Neural progenitor cell (in vitro differentiated cells): ENCODE measurements at regions not wholly inside any gene's neighbourhood (a gene's known extent, or its start where the extent isn't known, plus 50 kb on each side); places are given as distances from the start of the nearest gene placed in this dataset.

Experiments used
- DNase-seq: peaks from one replicate; pipeline ENCODE4 v3.0.0-alpha.2; 2016; ENCODE audit warnings: low spot score
- H2AFZ ChIP-seq: fragments of 200-600 bp; sonication (generic); replicated peaks from 2 replicates; pipeline ENCODE4 v1.6.1; 2016; ENCODE audit warnings: antibody characterized with exemption
- H3F3A ChIP-seq: fragments of 200-600 bp; sonication (generic); 2 replicates; pipeline ENCODE4 v1.6.1; 2016; ENCODE audit warnings: antibody characterized with exemption, low read depth
- H3K27ac ChIP-seq: fragments of 200-600 bp; sonication (generic); 2 replicates; pipeline ENCODE4 v1.5.1; 2016; ENCODE audit warnings: mild to moderate bottlenecking
- H3K27me3 ChIP-seq: fragments of 200-600 bp; sonication (generic); 2 replicates; pipeline ENCODE4 v1.6.1; 2016; ENCODE audit warnings: mild to moderate bottlenecking, moderate library complexity
- H3K36me3 ChIP-seq: fragments of 200-600 bp; sonication (generic); 2 replicates; pipeline ENCODE4 v1.5.1; 2016
- H3K4me1 ChIP-seq: fragments of 200-600 bp; sonication (generic); 2 replicates; pipeline ENCODE4 v1.6.1; 2016; ENCODE audit warnings: mixed run types
- H3K4me2 ChIP-seq: fragments of 200-600 bp; sonication (generic); 2 replicates; pipeline ENCODE4 v1.6.1; 2016
- H3K4me3 ChIP-seq: fragments of 200-600 bp; sonication (generic); 2 replicates; pipeline ENCODE4 v1.5.1; 2016
- H3K79me2 ChIP-seq: fragments of 200-600 bp; sonication (generic); 2 replicates; pipeline ENCODE4 v1.6.1; 2016; ENCODE audit warnings: low read depth
- H3K9ac ChIP-seq: fragments of 200-600 bp; sonication (generic); 2 replicates; pipeline ENCODE4 v1.6.1; 2016
- H3K9me3 ChIP-seq: fragments of 200-600 bp; sonication (generic); 2 replicates; pipeline ENCODE4 v1.5.1; 2016; ENCODE audit warnings: low read depth
- H4K20me1 ChIP-seq: fragments of 200-600 bp; sonication (generic); 2 replicates; pipeline ENCODE4 v1.6.1; 2016; ENCODE audit warnings: low read depth
- H3K27ac Mint-ChIP-seq: 3 replicates; pipeline ENCODE4 v1.8.0; 2021; ENCODE audit warnings: mixed read lengths
- H3K27me3 Mint-ChIP-seq: 2 replicates; pipeline ENCODE4 v1.8.0; 2022; ENCODE audit warnings: low read depth, mild to moderate bottlenecking, inconsistent platforms, moderate library complexity, mixed read lengths; ENCODE audit not compliant: insufficient read depth
- H3K36me3 Mint-ChIP-seq: 3 replicates; pipeline ENCODE4 v1.8.0; 2021; ENCODE audit warnings: mixed read lengths
- H3K4me1 Mint-ChIP-seq: 3 replicates; pipeline ENCODE4 v1.8.0; 2021; ENCODE audit warnings: mixed read lengths
- H3K4me3 Mint-ChIP-seq: 3 replicates; pipeline ENCODE4 v1.8.0; 2021; ENCODE audit warnings: mild to moderate bottlenecking, moderate library complexity, mixed read lengths
- H3K9me3 Mint-ChIP-seq: 3 replicates; pipeline ENCODE4 v1.8.0; 2020; ENCODE audit warnings: mixed read lengths
- EZH2 ChIP-seq: fragments of 200-600 bp; sonication (generic); IDR thresholded peaks from 2 replicates; pipeline ENCODE4 v1.6.1; 2017; ENCODE audit warnings: antibody characterized with exemption, mild to moderate bottlenecking, moderate library complexity
- EZH2phosphoT487 ChIP-seq: fragments of 200-600 bp; sonication (generic); IDR thresholded peaks from 2 replicates; pipeline ENCODE4 v1.6.1; 2017; ENCODE audit warnings: antibody characterized with exemption
- TF ChIP-seq, protein P1 (sequence below): fragments of 200-600 bp; sonication (generic); IDR thresholded peaks from 2 replicates; pipeline ENCODE4 v1.5.1; 2017; ENCODE audit warnings: antibody characterized with exemption, mild to moderate bottlenecking

GRCh38 chr14:98682033-98682432, 590.0 kb downstream of the BCL11B start:
- Histone ChIP-seq H3F3A (no peaks in the 10 kb centered on the region), H3K79me2 (no peaks in the 10 kb centered on the region), H3K27me3 (no peaks in the 10 kb centered on the region), H3K36me3 (no peaks in the 10 kb centered on the region), H3K4me2 (no peak overlapping the region), H3K9me3 (no peaks in the 10 kb centered on the region), H3K4me1 (no peaks in the 10 kb centered on the region), H3K4me3 (no peak overlapping the region), H4K20me1 (no peaks in the 10 kb centered on the region), H3K9ac (no peak overlapping the region), H2AFZ (no peak overlapping the region), H3K27ac (no peak overlapping the region)
- H3K36me3 Mint-ChIP-seq = no peaks in the 10 kb centered on the region
- no peak for DNase-seq
- H3K27me3 Mint-ChIP-seq = peaks cover 5% of the 10 kb centered on the region
- peaks cover 4% of the 10 kb centered on the region for H3K9me3 Mint-ChIP-seq
- no peak overlapping the region for H3K4me3 Mint-ChIP-seq
- no peaks in the 10 kb centered on the region for H3K4me1 Mint-ChIP-seq
- TF ChIP-seq EZH2phosphoT487 (no peak), EZH2 (no peak)
- TF ChIP-seq, protein P1, sequence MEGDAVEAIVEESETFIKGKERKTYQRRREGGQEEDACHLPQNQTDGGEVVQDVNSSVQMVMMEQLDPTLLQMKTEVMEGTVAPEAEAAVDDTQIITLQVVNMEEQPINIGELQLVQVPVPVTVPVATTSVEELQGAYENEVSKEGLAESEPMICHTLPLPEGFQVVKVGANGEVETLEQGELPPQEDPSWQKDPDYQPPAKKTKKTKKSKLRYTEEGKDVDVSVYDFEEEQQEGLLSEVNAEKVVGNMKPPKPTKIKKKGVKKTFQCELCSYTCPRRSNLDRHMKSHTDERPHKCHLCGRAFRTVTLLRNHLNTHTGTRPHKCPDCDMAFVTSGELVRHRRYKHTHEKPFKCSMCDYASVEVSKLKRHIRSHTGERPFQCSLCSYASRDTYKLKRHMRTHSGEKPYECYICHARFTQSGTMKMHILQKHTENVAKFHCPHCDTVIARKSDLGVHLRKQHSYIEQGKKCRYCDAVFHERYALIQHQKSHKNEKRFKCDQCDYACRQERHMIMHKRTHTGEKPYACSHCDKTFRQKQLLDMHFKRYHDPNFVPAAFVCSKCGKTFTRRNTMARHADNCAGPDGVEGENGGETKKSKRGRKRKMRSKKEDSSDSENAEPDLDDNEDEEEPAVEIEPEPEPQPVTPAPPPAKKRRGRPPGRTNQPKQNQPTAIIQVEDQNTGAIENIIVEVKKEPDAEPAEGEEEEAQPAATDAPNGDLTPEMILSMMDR = no peak
- no peak overlapping the region for H3K27ac Mint-ChIP-seq

DNA sequence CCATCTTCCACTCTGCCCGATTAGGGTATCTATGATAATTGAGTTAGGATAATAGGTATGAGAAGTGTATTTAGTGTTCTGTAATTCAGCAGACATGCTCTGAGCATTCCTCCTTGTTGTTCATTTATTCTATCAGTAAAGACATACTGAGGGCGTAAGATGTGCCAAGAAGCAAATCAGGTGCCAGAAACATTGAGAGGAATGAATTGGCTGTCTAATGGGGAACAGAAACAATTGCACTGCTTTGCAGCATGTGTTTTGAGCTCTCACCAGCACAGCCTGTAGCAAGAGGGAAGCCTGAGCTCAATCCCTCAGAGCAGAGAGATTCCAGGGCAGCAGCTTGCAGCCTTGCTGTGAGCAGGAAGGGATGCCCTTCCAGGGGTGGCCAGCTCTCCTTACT, 589.3 kb downstream of the BCL11B start:
- no peaks in the 10 kb centered on the region for H3K79me2 ChIP-seq
- no peaks in the 10 kb centered on the region for H3K9me3 ChIP-seq
- no peaks in the 10 kb centered on the region for H4K20me1 ChIP-seq
- no peak overlapping the region for H3K4me2 ChIP-seq
- no peak overlapping the region for H3K27ac ChIP-seq
- no peak overlapping the region for H3K4me3 ChIP-seq
- no peak overlapping the region for H3K4me3 Mint-ChIP-seq
- H3K4me1 ChIP-seq = no peaks in the 10 kb centered on the region
- no peaks in the 10 kb centered on the region for H3F3A ChIP-seq
- H3K27me3 Mint-ChIP-seq = peaks cover 6% of the 10 kb centered on the region
- H3K9me3 Mint-ChIP-seq = peaks cover 4% of the 10 kb centered on the region
- no peaks in the 10 kb centered on the region for H3K36me3 Mint-ChIP-seq
- no peak overlapping the region for H3K9ac ChIP-seq
- H3K36me3 ChIP-seq = no peaks in the 10 kb centered on the region
- no peak for DNase-seq
- H3K27me3 ChIP-seq = no peaks in the 10 kb centered on the region
- H3K4me1 Mint-ChIP-seq = no peaks in the 10 kb centered on the region
- H3K27ac Mint-ChIP-seq = no peak overlapping the region
- TF ChIP-seq EZH2phosphoT487 (no peak), EZH2 (no peak)
- TF ChIP-seq, protein P1 = no peak
- H2AFZ ChIP-seq = no peak overlapping the region

DNA sequence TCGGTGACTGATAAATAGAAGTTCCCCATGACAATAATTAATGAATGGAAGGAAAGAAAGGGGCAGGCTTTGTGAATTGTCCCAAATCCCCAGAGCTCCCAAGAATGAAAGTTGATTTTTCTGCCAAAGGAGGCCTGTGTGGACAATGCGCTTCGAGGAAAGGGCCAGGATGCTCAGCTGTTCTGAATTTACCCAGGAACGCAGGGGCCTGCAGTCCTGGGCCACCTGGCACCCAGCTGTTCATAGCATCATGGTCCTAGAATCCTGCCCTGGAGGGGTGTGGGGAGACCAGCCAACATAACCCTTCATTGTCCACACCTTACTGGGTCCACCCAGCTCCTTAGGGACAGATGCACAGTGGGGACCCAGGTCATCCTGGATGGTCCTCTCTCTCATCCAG, 587.5 kb downstream of the BCL11B start:
- H3K79me2 ChIP-seq = no peaks in the 10 kb centered on the region
- H3K27me3 Mint-ChIP-seq = peaks cover 8% of the 10 kb centered on the region
- H3K27ac ChIP-seq = no peak overlapping the region
- H3K27ac Mint-ChIP-seq = no peak overlapping the region
- H3F3A ChIP-seq = no peaks in the 10 kb centered on the region
- no peaks in the 10 kb centered on the region for H3K27me3 ChIP-seq
- no peaks in the 10 kb centered on the region for H3K9me3 ChIP-seq
- no peaks in the 10 kb centered on the region for H3K36me3 ChIP-seq
- H3K9ac ChIP-seq = no peak overlapping the region
- no peak overlapping the region for H3K4me2 ChIP-seq
- H3K4me3 ChIP-seq = no peak overlapping the region
- no peak for TF ChIP-seq EZH2
- TF ChIP-seq EZH2phosphoT487 = no peak
- TF ChIP-seq, protein P1 = no peak
- no peak overlapping the region for H3K4me3 Mint-ChIP-seq
- no peaks in the 10 kb centered on the region for H3K9me3 Mint-ChIP-seq
- no peak overlapping the region for H2AFZ ChIP-seq
- peaks cover 3% of the 10 kb centered on the region for H3K4me1 Mint-ChIP-seq
- no peak for DNase-seq
- no peaks in the 10 kb centered on the region for H3K36me3 Mint-ChIP-seq
- no peaks in the 10 kb centered on the region for H4K20me1 ChIP-seq
- H3K4me1 ChIP-seq = no peaks in the 10 kb centered on the region

DNA sequence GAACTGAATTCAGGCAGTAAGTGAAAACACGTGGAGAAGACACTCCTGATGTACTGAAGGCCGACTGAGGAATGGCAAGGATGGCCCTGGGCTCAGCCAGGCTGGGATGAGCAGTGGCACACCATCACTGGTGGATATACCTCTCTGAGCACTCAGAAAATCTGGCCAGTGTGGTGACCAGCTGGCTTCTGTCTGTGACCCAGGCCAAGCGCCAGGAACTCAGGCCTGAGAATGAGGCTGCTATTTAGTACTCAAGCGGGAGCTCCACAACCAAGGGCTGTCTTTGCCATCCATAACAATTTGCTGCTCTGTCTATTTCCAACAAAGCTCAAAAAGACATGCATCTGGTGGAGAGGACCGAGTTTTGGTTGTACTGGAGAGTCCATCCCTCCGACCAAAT, 586.3 kb downstream of the BCL11B start:
- Mint-ChIP-seq H3K9me3 (no peaks in the 10 kb centered on the region), H3K4me1 (peaks cover 3% of the 10 kb centered on the region), H3K27me3 (peaks cover 6% of the 10 kb centered on the region), H3K4me3 (no peak overlapping the region), H3K27ac (no peak overlapping the region), H3K36me3 (no peaks in the 10 kb centered on the region)
- Histone ChIP-seq H3K27me3 (no peaks in the 10 kb centered on the region), H3K36me3 (no peaks in the 10 kb centered on the region), H3K4me3 (no peak overlapping the region), H3K9ac (no peak overlapping the region), H3K27ac (no peak overlapping the region), H3K4me2 (no peak overlapping the region), H3F3A (no peaks in the 10 kb centered on the region), H3K4me1 (no peaks in the 10 kb centered on the region), H3K79me2 (no peaks in the 10 kb centered on the region), H4K20me1 (no peaks in the 10 kb centered on the region), H3K9me3 (no peaks in the 10 kb centered on the region), H2AFZ (no peak overlapping the region)
- no peak for DNase-seq
- no peak for TF ChIP-seq EZH2phosphoT487
- TF ChIP-seq, protein P1 = no peak
